GM12878 (cell line): ENCODE measurements at regions not wholly inside any gene's neighbourhood (a gene's known extent, or its start where the extent isn't known, plus 50 kb on each side); places are given as distances from the start of the nearest gene placed in this dataset.
A peak's percentile ranks its signal among the peaks of the same experiment; 100 is the strongest.

ENCODE experiments used
- ATAC-seq: fragments of 200-7000 bp; cut with Tn5 transposase; 3 replicates; pipeline ENCODE4 v1.9.1; 2020; ENCODE audit warnings: mild to moderate bottlenecking, moderate library complexity
- BruUV-seq: library from RNA; stranded (reverse); fragments of 400-500 nt; replicated peaks from 2 replicates; lab custom pipeline; 2021; lab: Mats Ljungman, UMichigan
- CTCF ChIA-PET: fragments of 300-600 bp; sonication (Branson Sonifier 250); formaldehyde crosslinking; extraction: SDS; loops from one replicate; lab custom pipeline; 2021; ENCODE audit warnings: inconsistent platforms; lab: Yijun Ruan, JAX
- POLR2A ChIA-PET: fragments of 350-600 bp; formaldehyde crosslinking; extraction: SDS; loops from one replicate; lab custom pipeline; 2021; ENCODE audit warnings: inconsistent platforms; lab: Charles Lee
- RAD21 ChIA-PET: fragments of 300-600 bp; sonication (Branson Sonifier 250); formaldehyde crosslinking; loops from one replicate; lab custom pipeline; 2023; ENCODE audit warnings: antibody characterized with exemption; ENCODE audit not compliant: unreplicated experiment; lab: Charles Lee
- SMC1A ChIA-PET: fragments of 300-600 bp; sonication (Branson Sonifier 250); formaldehyde crosslinking; loops from one replicate; lab custom pipeline; 2023; ENCODE audit not compliant: unreplicated experiment, uncharacterized antibody; lab: Charles Lee
- DNase-seq: peaks from one replicate; pipeline ENCODE4 v3.0.0-alpha.2; 2011; ENCODE audit warnings: low read depth, low spot score
- FAIRE-seq: peaks from 3 replicates; lab custom pipeline; 2011; peaks lifted over from hg19 to GRCh38; lab: Jason Lieb, UNC
- H2AFZ ChIP-seq: 2 replicates; pipeline ENCODE4 v1.6.0; 2011; ENCODE audit warnings: low read depth, low read length, control low read depth; ENCODE audit not compliant: control insufficient read depth
- H3K27ac ChIP-seq: 2 replicates; pipeline ENCODE4 v1.5.1; 2011; ENCODE audit warnings: control low read depth; ENCODE audit not compliant: control insufficient read depth, insufficient read depth
- H3K27me3 ChIP-seq, 2 experiments: replicated peaks in 1 of 2; 2 replicates each; pipeline versions ENCODE4 v1.6.0 to v1.6.1; 2011; ENCODE audit warnings: low read length in 1 of 2; ENCODE audit not compliant: control insufficient read depth in 2 of 2, insufficient read depth in 2 of 2
- H3K36me3 ChIP-seq, 2 experiments: 2 replicates each; pipeline ENCODE4 v1.5.1; 2011; ENCODE audit warnings: low read length in 1 of 2; ENCODE audit not compliant: control insufficient read depth in 2 of 2, insufficient read depth in 2 of 2
- H3K4me1 ChIP-seq: 2 replicates; pipeline ENCODE4 v1.6.1; 2011; ENCODE audit warnings: mild to moderate bottlenecking, low read length, moderate library complexity, mixed read lengths; ENCODE audit not compliant: control insufficient read depth, insufficient read depth
- H3K4me2 ChIP-seq: 2 replicates; pipeline ENCODE4 v1.6.0; 2011; ENCODE audit warnings: control low read depth; ENCODE audit not compliant: control insufficient read depth, insufficient read depth
- H3K4me3 ChIP-seq: fragments of 200-600 bp; sonication (generic); 2 replicates; pipeline ENCODE4 v1.5.1; 2016
- H3K79me2 ChIP-seq: 2 replicates; pipeline ENCODE4 v1.6.0; 2011; ENCODE audit warnings: low read length; ENCODE audit not compliant: control insufficient read depth, insufficient read depth
- H3K9ac ChIP-seq: 2 replicates; pipeline ENCODE4 v1.8.0; 2011; ENCODE audit warnings: low read length, control low read depth, mixed read lengths; ENCODE audit not compliant: control insufficient read depth, insufficient read depth
- H3K9me3 ChIP-seq: replicated peaks from 3 replicates; pipeline ENCODE4 v1.5.1; 2011; ENCODE audit warnings: mild to moderate bottlenecking, low read length; ENCODE audit not compliant: control insufficient read depth, insufficient read depth
- H4K20me1 ChIP-seq: 2 replicates; pipeline ENCODE4 v1.6.0; 2011; ENCODE audit not compliant: control insufficient read depth, insufficient read depth
- CHD1 ChIP-seq: IDR thresholded peaks from 2 replicates; pipeline ENCODE4 v1.6.1; 2012; ENCODE audit warnings: low read depth, low read length, improper control_type of control experiment
- CREB1 ChIP-seq: IDR thresholded peaks from 2 replicates; pipeline ENCODE4 v1.6.1; 2012; ENCODE audit warnings: low read depth, mild to moderate bottlenecking, inconsistent platforms
- KAT2A ChIP-seq: conservative IDR thresholded peaks from 2 replicates; pipeline ENCODE4 v1.6.1; 2011; ENCODE audit warnings: low read depth, low read length; ENCODE audit not compliant: control insufficient read depth
- LARP7 ChIP-seq: fragments of 450-650 bp; IDR thresholded peaks from 2 replicates; pipeline ENCODE4 v1.6.1; 2017; ENCODE audit warnings: mild to moderate bottlenecking
- RB1 ChIP-seq: fragments of 450-650 bp; formaldehyde crosslinking; IDR thresholded peaks from 2 replicates; pipeline ENCODE4 v1.6.1; 2017; ENCODE audit warnings: mild to moderate bottlenecking, borderline replicate concordance
- RCOR1 ChIP-seq: conservative IDR thresholded peaks from 2 replicates; pipeline ENCODE4 v1.6.1; 2012; ENCODE audit warnings: low read depth, low read length, improper control_type of control experiment
- RUNX3 ChIP-seq: IDR thresholded peaks from 2 replicates; pipeline ENCODE4 v1.6.1; 2012; ENCODE audit warnings: low read length, inconsistent platforms
- TAF1 ChIP-seq: IDR thresholded peaks from 2 replicates; pipeline ENCODE4 v1.6.1; 2011; ENCODE audit warnings: mild to moderate bottlenecking, low read depth, low read length, borderline replicate concordance
- WGBS: methylation state at CpG from one replicate; pipeline ENCODE4 v1.1.6; 2016; ENCODE audit warnings: low lambda C conversion rate; ENCODE audit not compliant: insufficient replicate concordance, insufficient coverage; ENCODE audit errors: missing lambda C conversion rate; 5-methylcytosine and 5-hydroxymethylcytosine counted together
- in situ Hi-C: fragments of 300-500 bp; cut with MboI; formaldehyde crosslinking; loops from 9 replicates; pipeline ENCODE4 v1.14.3; 2018; ENCODE audit warnings: mixed read lengths
- intact Hi-C: fragments of 100-400 bp; cut with micrococcal nuclease; formaldehyde crosslinking; loops from one replicate; pipeline ENCODE4 v1.14.2; 2022; ENCODE audit not compliant: unreplicated experiment
- TF ChIP-seq, protein P1 (sequence below): fragments of 450-650 bp; formaldehyde crosslinking; IDR thresholded peaks from 2 replicates; pipeline ENCODE4 v1.4.0; 2022; ENCODE audit warnings: mild to moderate bottlenecking, moderate library complexity
- TF ChIP-seq, protein P2 (sequence below): fragments of 450-650 bp; formaldehyde crosslinking; IDR thresholded peaks from 2 replicates; pipeline ENCODE4 v1.5.0; 2022; ENCODE audit warnings: mild to moderate bottlenecking, missing genetic modification characterization
- TF ChIP-seq, protein P3 (sequence below): IDR thresholded peaks from 2 replicates; pipeline ENCODE4 v1.6.1; 2011; ENCODE audit warnings: borderline replicate concordance, low read depth, mild to moderate bottlenecking, moderate library complexity, mixed read lengths, low read length; ENCODE audit not compliant: insufficient read depth; ENCODE audit errors: extremely low read length
- TF ChIP-seq, protein P4 (sequence below): fragments of 450-650 bp; IDR thresholded peaks from 2 replicates; pipeline ENCODE4 v1.6.1; 2017; ENCODE audit warnings: antibody characterized with exemption, mild to moderate bottlenecking, moderate library complexity

DNA sequence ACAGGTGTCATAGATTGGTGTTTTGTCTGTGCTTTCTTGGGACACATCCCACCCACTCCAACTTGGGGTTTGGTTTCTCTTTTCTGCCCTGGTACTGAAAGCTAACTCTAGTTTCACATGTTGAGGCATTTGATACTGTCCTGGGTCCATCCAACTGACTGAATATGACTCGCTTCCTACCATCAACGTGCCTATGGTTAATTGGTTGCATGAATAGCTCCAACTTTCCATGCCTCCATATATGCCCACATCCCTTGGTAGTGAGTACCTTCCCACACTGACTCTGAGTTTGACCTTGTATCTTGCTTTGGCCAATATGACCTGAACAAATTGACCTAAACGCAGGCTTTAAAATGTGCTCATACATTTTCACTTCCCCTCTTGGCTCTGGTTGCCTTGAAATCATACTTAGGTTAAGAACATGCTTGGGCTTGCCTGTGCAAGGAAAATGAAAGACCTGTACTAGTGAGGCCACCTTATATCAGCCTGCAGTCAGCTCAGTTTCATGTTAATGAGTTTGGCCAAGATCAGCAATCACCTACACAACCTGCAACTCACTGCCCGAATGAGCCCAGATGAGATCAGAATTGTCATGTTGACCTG lies 81.0 kb upstream of the KCNK2 start:
- Histone ChIP-seq H3K36me3 (no peaks in the 10 kb centered on the region), H3K4me1 (peaks cover 14% of the 10 kb centered on the region), H3K27me3 (no peaks in the 10 kb centered on the region), H3K79me2 (no peaks in the 10 kb centered on the region), H3K4me3 (no peak overlapping the region), H2AFZ (peak overlapping the region; percentile 56), H3K4me2 (peak overlapping the region; percentile 65), H3K9me3 (no peaks in the 10 kb centered on the region; the same call in 2 of the 3 replicates), H4K20me1 (no peaks in the 10 kb centered on the region), H3K27ac (peak overlapping the region; percentile 63), H3K9ac (no peak overlapping the region)
- ChIA-PET CTCF (interaction anchor here (1.3 kb wide), 1 partner anchor 9 kb away, joined by 3 read pairs; no protein-coding TSS in a partner anchor), POLR2A (interaction anchor here (0.8 kb wide), 1 partner anchor 18 kb away, joined by 3 read pairs; no protein-coding TSS in a partner anchor), RAD21 (no interaction called here), SMC1A (no interaction called here)
- ATAC-seq (peak; percentile 95), DNase-seq (peak; percentile 76), FAIRE-seq (peak; percentile 99)
- 18% methylated on average over 4 of the region's 4 CpGs for WGBS
- BruUV-seq: no TSS peak
- intact Hi-C loops: no loop called here
- in situ Hi-C loops: no loop called here
- TF ChIP-seq CREB1: no peak
- no peak for TF ChIP-seq LARP7
- TF ChIP-seq, protein P1, sequence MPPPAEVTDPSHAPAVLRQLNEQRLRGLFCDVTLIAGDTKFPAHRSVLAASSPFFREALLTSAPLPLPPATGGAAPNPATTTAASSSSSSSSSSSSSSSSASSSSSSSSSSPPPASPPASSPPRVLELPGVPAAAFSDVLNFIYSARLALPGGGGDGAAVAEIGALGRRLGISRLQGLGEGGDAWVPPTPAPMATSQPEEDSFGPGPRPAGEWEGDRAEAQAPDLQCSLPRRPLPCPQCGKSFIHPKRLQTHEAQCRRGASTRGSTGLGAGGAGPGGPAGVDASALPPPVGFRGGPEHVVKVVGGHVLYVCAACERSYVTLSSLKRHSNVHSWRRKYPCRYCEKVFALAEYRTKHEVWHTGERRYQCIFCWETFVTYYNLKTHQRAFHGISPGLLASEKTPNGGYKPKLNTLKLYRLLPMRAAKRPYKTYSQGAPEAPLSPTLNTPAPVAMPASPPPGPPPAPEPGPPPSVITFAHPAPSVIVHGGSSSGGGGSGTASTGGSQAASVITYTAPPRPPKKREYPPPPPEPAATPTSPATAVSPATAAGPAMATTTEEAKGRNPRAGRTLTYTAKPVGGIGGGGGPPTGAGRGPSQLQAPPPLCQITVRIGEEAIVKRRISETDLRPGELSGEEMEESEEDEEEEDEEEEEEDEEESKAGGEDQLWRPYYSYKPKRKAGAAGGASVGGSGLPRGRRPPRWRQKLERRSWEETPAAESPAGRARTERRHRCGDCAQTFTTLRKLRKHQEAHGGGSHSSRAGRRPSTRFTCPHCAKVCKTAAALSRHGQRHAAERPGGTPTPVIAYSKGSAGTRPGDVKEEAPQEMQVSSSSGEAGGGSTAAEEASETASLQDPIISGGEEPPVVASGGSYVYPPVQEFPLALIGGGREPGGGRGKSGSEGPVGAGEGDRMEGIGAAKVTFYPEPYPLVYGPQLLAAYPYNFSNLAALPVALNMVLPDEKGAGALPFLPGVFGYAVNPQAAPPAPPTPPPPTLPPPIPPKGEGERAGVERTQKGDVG: no peak
- TF ChIP-seq, protein P2, sequence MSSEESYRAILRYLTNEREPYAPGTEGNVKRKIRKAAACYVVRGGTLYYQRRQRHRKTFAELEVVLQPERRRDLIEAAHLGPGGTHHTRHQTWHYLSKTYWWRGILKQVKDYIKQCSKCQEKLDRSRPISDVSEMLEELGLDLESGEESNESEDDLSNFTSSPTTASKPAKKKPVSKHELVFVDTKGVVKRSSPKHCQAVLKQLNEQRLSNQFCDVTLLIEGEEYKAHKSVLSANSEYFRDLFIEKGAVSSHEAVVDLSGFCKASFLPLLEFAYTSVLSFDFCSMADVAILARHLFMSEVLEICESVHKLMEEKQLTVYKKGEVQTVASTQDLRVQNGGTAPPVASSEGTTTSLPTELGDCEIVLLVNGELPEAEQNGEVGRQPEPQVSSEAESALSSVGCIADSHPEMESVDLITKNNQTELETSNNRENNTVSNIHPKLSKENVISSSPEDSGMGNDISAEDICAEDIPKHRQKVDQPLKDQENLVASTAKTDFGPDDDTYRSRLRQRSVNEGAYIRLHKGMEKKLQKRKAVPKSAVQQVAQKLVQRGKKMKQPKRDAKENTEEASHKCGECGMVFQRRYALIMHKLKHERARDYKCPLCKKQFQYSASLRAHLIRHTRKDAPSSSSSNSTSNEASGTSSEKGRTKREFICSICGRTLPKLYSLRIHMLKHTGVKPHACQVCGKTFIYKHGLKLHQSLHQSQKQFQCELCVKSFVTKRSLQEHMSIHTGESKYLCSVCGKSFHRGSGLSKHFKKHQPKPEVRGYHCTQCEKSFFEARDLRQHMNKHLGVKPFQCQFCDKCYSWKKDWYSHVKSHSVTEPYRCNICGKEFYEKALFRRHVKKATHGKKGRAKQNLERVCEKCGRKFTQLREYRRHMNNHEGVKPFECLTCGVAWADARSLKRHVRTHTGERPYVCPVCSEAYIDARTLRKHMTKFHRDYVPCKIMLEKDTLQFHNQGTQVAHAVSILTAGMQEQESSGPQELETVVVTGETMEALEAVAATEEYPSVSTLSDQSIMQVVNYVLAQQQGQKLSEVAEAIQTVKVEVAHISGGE: no peak
- TF ChIP-seq, protein P3, sequence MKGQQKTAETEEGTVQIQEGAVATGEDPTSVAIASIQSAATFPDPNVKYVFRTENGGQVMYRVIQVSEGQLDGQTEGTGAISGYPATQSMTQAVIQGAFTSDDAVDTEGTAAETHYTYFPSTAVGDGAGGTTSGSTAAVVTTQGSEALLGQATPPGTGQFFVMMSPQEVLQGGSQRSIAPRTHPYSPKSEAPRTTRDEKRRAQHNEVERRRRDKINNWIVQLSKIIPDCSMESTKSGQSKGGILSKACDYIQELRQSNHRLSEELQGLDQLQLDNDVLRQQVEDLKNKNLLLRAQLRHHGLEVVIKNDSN: no peak
- TF ChIP-seq RUNX3: peak; percentile 81
- TF ChIP-seq KAT2A: no peak
- TF ChIP-seq CHD1: peak; percentile 90
- no peak for TF ChIP-seq RCOR1
- no peak for TF ChIP-seq RB1
- no peak for TF ChIP-seq TAF1
- TF ChIP-seq, protein P4, sequence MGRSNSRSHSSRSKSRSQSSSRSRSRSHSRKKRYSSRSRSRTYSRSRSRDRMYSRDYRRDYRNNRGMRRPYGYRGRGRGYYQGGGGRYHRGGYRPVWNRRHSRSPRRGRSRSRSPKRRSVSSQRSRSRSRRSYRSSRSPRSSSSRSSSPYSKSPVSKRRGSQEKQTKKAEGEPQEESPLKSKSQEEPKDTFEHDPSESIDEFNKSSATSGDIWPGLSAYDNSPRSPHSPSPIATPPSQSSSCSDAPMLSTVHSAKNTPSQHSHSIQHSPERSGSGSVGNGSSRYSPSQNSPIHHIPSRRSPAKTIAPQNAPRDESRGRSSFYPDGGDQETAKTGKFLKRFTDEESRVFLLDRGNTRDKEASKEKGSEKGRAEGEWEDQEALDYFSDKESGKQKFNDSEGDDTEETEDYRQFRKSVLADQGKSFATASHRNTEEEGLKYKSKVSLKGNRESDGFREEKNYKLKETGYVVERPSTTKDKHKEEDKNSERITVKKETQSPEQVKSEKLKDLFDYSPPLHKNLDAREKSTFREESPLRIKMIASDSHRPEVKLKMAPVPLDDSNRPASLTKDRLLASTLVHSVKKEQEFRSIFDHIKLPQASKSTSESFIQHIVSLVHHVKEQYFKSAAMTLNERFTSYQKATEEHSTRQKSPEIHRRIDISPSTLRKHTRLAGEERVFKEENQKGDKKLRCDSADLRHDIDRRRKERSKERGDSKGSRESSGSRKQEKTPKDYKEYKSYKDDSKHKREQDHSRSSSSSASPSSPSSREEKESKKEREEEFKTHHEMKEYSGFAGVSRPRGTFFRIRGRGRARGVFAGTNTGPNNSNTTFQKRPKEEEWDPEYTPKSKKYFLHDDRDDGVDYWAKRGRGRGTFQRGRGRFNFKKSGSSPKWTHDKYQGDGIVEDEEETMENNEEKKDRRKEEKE: no peak
